NCI-H2171 (cell line): ENCODE measurements at regions not wholly inside any gene's neighbourhood (a gene's known extent, or its start where the extent isn't known, plus 50 kb on each side); places are given as distances from the start of the nearest gene placed in this dataset.

Experiments used
- DNase-seq: peaks from one replicate; lab custom pipeline; 2025; lab: John Stamatoyannopoulos, UW

GRCh38 chr12:125271892-125272291 is 206.7 kb downstream of the AACS start:
- DNase-seq = no peak

- no peak for DNase-seq
Measured at GRCh38 chr12:125272383-125272933, 207.2 kb downstream of the AACS start.

- no peak for DNase-seq
Measured at GRCh38 chr12:125276567-125276966, 211.3 kb downstream of the AACS start.

- no peak for DNase-seq
Measured at GRCh38 chr12:125280482-125281377, 215.5 kb downstream of the AACS start.

GRCh38 chr12:125282921-125283320 is 217.7 kb downstream of the AACS start:
- no peak for DNase-seq

- no peak for DNase-seq
Measured at GRCh38 chr12:125283521-125283920, 218.3 kb downstream of the AACS start.

- DNase-seq = no peak
Measured at GRCh38 chr12:125284087-125284486, 218.9 kb downstream of the AACS start.

GRCh38 chr12:125284945-125285685 is 219.9 kb downstream of the AACS start:
- no peak for DNase-seq

GRCh38 chr12:125286005-125286727 is 220.9 kb downstream of the AACS start:
- no peak for DNase-seq

- DNase-seq = no peak
Measured at GRCh38 chr12:125287155-125287847, 222.1 kb downstream of the AACS start.

- no peak for DNase-seq
Measured at GRCh38 chr12:125288931-125289928, 224.0 kb downstream of the AACS start.

GRCh38 chr12:125289970-125290369 is 224.7 kb downstream of the AACS start:
- no peak for DNase-seq

GRCh38 chr12:125292700-125293099 is 227.5 kb downstream of the AACS start:
- no peak for DNase-seq

GRCh38 chr12:125295550-125295949 is 230.3 kb downstream of the AACS start:
- DNase-seq = no peak

GRCh38 chr12:125296701-125297100 is 231.5 kb downstream of the AACS start:
- no peak for DNase-seq

GRCh38 chr12:125299840-125300239 is 234.6 kb downstream of the AACS start:
- DNase-seq = no peak

- DNase-seq = no peak
Measured at GRCh38 chr12:125300249-125300648, 235.0 kb downstream of the AACS start.

- DNase-seq = no peak
Measured at GRCh38 chr12:125303337-125303736, 238.1 kb downstream of the AACS start.

GRCh38 chr12:125304029-125304428 is 238.8 kb downstream of the AACS start:
- no peak for DNase-seq

- DNase-seq = no peak
Measured at GRCh38 chr12:125305231-125305630, 240.0 kb downstream of the AACS start.
